ENCODE measurements at regions not wholly inside any gene's neighbourhood (a gene's known extent, or its start where the extent isn't known, plus 50 kb on each side); places are given as distances from the start of the nearest gene placed in this dataset.

GRCh38 chr5:125478599-125478998, 732.2 kb upstream of the ZNF608 start:
- Histone ChIP-seq H3K27me3 (ENCODE audit: control insufficient read depth in 2 of 2, insufficient read depth in 2 of 2, low read length in 2 of 2) (no peaks in the 10 kb centered on the region), H3K4me1 (ENCODE audit: control insufficient read depth, extremely low read depth, insufficient read depth, low read length) (peaks cover 13% of the 10 kb centered on the region), H4K20me1 (replicated peaks; ENCODE audit: control insufficient read depth, extremely low read depth, insufficient read depth, low read length) (no peaks in the 10 kb centered on the region), H3K79me2 (ENCODE audit: control insufficient read depth, insufficient read depth, low read length) (no peaks in the 10 kb centered on the region), H3K9me3 (replicated peaks; ENCODE audit: control insufficient read depth, insufficient read depth, low read length) (no peaks in the 10 kb centered on the region), H2AFZ (ENCODE audit: low read depth, low read length) (no peak overlapping the region), H3K27ac (ENCODE audit: insufficient read depth, low read depth, low read length) (no peak overlapping the region), H3K4me3 (replicated peaks in 1 of 3; ENCODE audit: insufficient read depth in 1 of 3, low read depth in 1 of 3, low read length in 3 of 3) (no peak overlapping the region), H3K9ac (replicated peaks; ENCODE audit: extremely low read depth, insufficient read depth, low read length) (no peak overlapping the region), H3K9me1 (replicated peaks; ENCODE audit: control insufficient read depth, extremely low read depth, insufficient read depth, low read length) (no peaks in the 10 kb centered on the region), H3K4me2 (ENCODE audit: insufficient read depth, low read length) (no peak overlapping the region), H3K36me3 (ENCODE audit: control insufficient read depth in 2 of 2, extremely low read depth in 1 of 2, insufficient read depth in 2 of 2, low read length in 2 of 2) (no peaks in the 10 kb centered on the region)
- dilution Hi-C loops (cut with MboI; ENCODE audit: extremely low pct_ligation_motif_present, low sequenced_read_pairs), result no loop called here
- intact Hi-C loops (cut with micrococcal nuclease), result no loop called here
- no peak for DNase-seq (ENCODE audit: low read depth, low spot score)
- ChIA-PET CTCF (no interaction called here), POLR2A (no interaction called here)
- TF ChIP-seq POLR2A (IDR thresholded peaks at IDR 0.05; ENCODE audit: low read depth, low read length), result no peak
- TF ChIP-seq JUN (IDR thresholded peaks at IDR 0.05; ENCODE audit: borderline replicate concordance, insufficient read depth, insufficient read length, low read depth), result no peak
- no peak for TF ChIP-seq EZH2 (IDR thresholded peaks at IDR 0.05; ENCODE audit: borderline replicate concordance, low read depth, low read length, severe bottlenecking)
- TF ChIP-seq GATA2 (IDR thresholded peaks at IDR 0.05; ENCODE audit: insufficient read depth, insufficient read length, low read depth, low read length), result no peak
- no peak for TF ChIP-seq POLR2AphosphoS5 (IDR thresholded peaks at IDR 0.05; ENCODE audit: insufficient read depth, low read depth, low read length)
- no peak for TF ChIP-seq FOS (IDR thresholded peaks at IDR 0.05; ENCODE audit: borderline replicate concordance, insufficient read depth, low read length)
- no peak for TF ChIP-seq MYC (IDR thresholded peaks at IDR 0.05; ENCODE audit: low read depth, low read length)
- no peak for TF ChIP-seq CTCF (IDR thresholded peaks at IDR 0.05; ENCODE audit: extremely low read depth in 1 of 2, insufficient read depth in 1 of 2, low read depth in 1 of 2, low read length in 2 of 2)
- no peak for TF ChIP-seq MAX (IDR thresholded peaks at IDR 0.05; ENCODE audit: insufficient read depth, insufficient read length)
- no peak for FAIRE-seq
- BruUV-seq (replicated peaks), result no TSS peak

Data from endothelial cell of umbilical vein (primary cell).